ENCODE measurements at regions not wholly inside any gene's neighbourhood (a gene's known extent, or its start where the extent isn't known, plus 50 kb on each side); places are given as distances from the start of the nearest gene placed in this dataset.

DNA sequence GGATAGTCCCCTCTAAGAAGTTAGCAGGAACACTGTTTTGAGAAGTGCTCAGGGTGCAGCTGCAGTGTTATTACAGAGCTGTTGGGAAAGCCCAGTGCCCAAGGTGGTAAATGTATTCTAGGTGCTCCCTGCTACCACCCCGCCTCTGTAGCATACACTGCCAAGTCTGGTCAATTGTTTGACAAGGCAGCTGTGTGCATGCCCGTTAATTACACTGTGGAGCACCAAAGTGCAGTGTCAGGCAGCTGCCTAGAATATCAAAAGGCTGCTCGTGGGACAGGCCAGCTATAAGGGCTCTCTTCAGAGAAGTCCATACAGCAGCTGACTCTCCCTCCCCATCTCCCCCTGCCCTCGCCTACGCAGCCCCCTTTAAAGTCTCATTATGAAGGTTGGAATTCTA lies 99.9 kb upstream of the KLHL13 start:
- Histone ChIP-seq H3K4me1 (ENCODE audit: control insufficient read depth, insufficient read depth, low read length) (no peaks in the 10 kb centered on the region), H3K4me3 (ENCODE audit: low read length) (no peak overlapping the region), H3K27ac (ENCODE audit: low read depth, low read length) (no peak overlapping the region), H3K9me3 (ENCODE audit: control insufficient read depth, low read length) (no peaks in the 10 kb centered on the region), H3K27me3 (ENCODE audit: control insufficient read depth, insufficient read depth, low read length, poor library complexity, severe bottlenecking) (no peaks in the 10 kb centered on the region), H3K9ac (ENCODE audit: extremely low read depth, low read length, poor library complexity, severe bottlenecking) (no peak overlapping the region), H3K36me3 (ENCODE audit: control insufficient read depth, insufficient read depth, low read length) (no peaks in the 10 kb centered on the region)
- Mint-ChIP-seq H3K27me3 (ENCODE audit: insufficient read depth) (no peaks in the 10 kb centered on the region), H3K4me1 (no peaks in the 10 kb centered on the region), H3K4me3 (no peak overlapping the region), H3K9me3 (peaks cover 46% of the 10 kb centered on the region), H3K27ac (no peak overlapping the region), H3K36me3 (ENCODE audit: low read depth) (no peaks in the 10 kb centered on the region)
- WGBS, 2 experiments (ENCODE audit: insufficient coverage in 1 of 2, insufficient read length in 1 of 2): 70 to 81% methylated on average over 2 to 3 of the region's 5 CpGs
- no peak for TF ChIP-seq CTCF (conservative IDR thresholded peaks at IDR 0.05)
- DNase-seq: no peak

GRCh38 chrX:118218079-118218478 lies 101.5 kb upstream of the KLHL13 start:
- WGBS, 2 experiments (ENCODE audit: insufficient coverage in 1 of 2, insufficient read length in 1 of 2): 89% methylated on average over 4 of the region's 5 CpGs; no CpG with 5 or more reads in 1 of the 2 experiments
- Mint-ChIP-seq H3K4me3 (no peak overlapping the region), H3K27me3 (ENCODE audit: insufficient read depth) (no peaks in the 10 kb centered on the region)

DNA sequence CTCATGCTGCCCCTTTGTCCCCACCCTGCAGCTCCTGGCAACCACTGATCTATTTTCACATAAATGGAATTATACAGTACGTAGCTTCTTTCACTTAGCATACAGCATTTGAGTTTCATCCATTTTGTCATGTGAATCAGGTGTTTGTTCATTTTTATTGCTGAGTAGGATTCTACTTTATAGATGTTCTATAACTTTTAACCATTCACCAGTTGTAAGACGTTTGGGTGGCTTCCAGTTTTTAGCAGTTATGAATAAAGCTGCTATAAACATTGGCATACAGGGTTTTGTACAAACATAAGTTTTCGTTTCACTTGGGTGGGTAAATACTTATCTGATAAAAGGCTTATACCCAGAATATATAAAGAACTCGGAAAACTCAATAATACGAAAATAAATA lies 102.3 kb upstream of the KLHL13 start:
- Mint-ChIP-seq H3K36me3 (ENCODE audit: low read depth) (no peaks in the 10 kb centered on the region), H3K27me3 (ENCODE audit: insufficient read depth) (no peaks in the 10 kb centered on the region), H3K27ac (no peak overlapping the region), H3K4me3 (no peak overlapping the region), H3K4me1 (no peaks in the 10 kb centered on the region), H3K9me3 (peaks cover 37% of the 10 kb centered on the region)
- H3K9ac ChIP-seq (ENCODE audit: extremely low read depth, low read length, poor library complexity, severe bottlenecking): no peak overlapping the region
- H3K27ac ChIP-seq (ENCODE audit: low read depth, low read length): no peak overlapping the region
- 95% methylated on average over 4 of the region's 5 CpGs; no CpG with 5 or more reads in 1 of the 2 experiments for WGBS, 2 experiments (ENCODE audit: insufficient coverage in 1 of 2, insufficient read length in 1 of 2)
- no peak overlapping the region for H3K4me3 ChIP-seq (ENCODE audit: low read length)
- no peak for DNase-seq
- no peaks in the 10 kb centered on the region for H3K27me3 ChIP-seq (ENCODE audit: control insufficient read depth, insufficient read depth, low read length, poor library complexity, severe bottlenecking)
- H3K4me1 ChIP-seq (ENCODE audit: control insufficient read depth, insufficient read depth, low read length): no peaks in the 10 kb centered on the region
- no peak for TF ChIP-seq CTCF (conservative IDR thresholded peaks at IDR 0.05)
- H3K36me3 ChIP-seq (ENCODE audit: control insufficient read depth, insufficient read depth, low read length): no peaks in the 10 kb centered on the region
- H3K9me3 ChIP-seq (ENCODE audit: control insufficient read depth, low read length): no peaks in the 10 kb centered on the region

More at GRCh38 chrX:118218079-118218478, 101.5 kb upstream of the KLHL13 start:
- H3K27me3 ChIP-seq (ENCODE audit: control insufficient read depth, insufficient read depth, low read length, poor library complexity, severe bottlenecking): no peaks in the 10 kb centered on the region
- DNase-seq: no peak
- H3K9me3 ChIP-seq (ENCODE audit: control insufficient read depth, low read length): no peaks in the 10 kb centered on the region
- peaks cover 40% of the 10 kb centered on the region for H3K9me3 Mint-ChIP-seq
- H3K9ac ChIP-seq (ENCODE audit: extremely low read depth, low read length, poor library complexity, severe bottlenecking): no peak overlapping the region
- TF ChIP-seq CTCF (conservative IDR thresholded peaks at IDR 0.05): no peak
- H3K36me3 Mint-ChIP-seq (ENCODE audit: low read depth): no peaks in the 10 kb centered on the region
- H3K27ac Mint-ChIP-seq: no peak overlapping the region
- no peaks in the 10 kb centered on the region for H3K4me1 ChIP-seq (ENCODE audit: control insufficient read depth, insufficient read depth, low read length)
- no peaks in the 10 kb centered on the region for H3K4me1 Mint-ChIP-seq
- H3K36me3 ChIP-seq (ENCODE audit: control insufficient read depth, insufficient read depth, low read length): no peaks in the 10 kb centered on the region
- H3K4me3 ChIP-seq (ENCODE audit: low read length): no peak overlapping the region
- H3K27ac ChIP-seq (ENCODE audit: low read depth, low read length): no peak overlapping the region

Data from endodermal cell (in vitro differentiated cells).